ENCODE measurements at regions not wholly inside any gene's neighbourhood (a gene's known extent, or its start where the extent isn't known, plus 50 kb on each side); places are given as distances from the start of the nearest gene placed in this dataset.
"Not testable (repeated sequence)": the region's sequence is repeated elsewhere in the genome, so short reads cannot be mapped to it uniquely, and the experiment has no call there.

DNA sequence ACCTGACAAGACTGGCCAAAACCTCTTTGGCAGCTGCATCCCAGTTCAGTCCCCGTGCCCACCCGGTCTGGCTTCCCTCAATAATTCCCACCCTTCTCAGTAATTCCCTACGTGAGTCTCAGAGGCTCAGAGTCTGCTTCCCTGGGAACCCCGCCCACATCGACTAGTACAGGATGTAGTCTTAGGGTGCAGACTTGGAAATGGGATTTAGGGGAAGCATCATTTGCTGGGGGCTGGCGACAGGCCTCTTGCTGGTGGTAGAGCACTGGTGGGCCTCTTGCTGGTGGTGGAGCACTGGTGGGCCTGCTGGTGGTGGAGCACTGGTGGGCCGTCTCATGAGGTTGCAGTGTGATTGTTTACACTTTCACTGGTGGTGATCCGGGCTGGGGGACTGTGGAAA lies 199.5 kb upstream of the B3GAT1 start:
- DNase-seq, result no peak

DNA sequence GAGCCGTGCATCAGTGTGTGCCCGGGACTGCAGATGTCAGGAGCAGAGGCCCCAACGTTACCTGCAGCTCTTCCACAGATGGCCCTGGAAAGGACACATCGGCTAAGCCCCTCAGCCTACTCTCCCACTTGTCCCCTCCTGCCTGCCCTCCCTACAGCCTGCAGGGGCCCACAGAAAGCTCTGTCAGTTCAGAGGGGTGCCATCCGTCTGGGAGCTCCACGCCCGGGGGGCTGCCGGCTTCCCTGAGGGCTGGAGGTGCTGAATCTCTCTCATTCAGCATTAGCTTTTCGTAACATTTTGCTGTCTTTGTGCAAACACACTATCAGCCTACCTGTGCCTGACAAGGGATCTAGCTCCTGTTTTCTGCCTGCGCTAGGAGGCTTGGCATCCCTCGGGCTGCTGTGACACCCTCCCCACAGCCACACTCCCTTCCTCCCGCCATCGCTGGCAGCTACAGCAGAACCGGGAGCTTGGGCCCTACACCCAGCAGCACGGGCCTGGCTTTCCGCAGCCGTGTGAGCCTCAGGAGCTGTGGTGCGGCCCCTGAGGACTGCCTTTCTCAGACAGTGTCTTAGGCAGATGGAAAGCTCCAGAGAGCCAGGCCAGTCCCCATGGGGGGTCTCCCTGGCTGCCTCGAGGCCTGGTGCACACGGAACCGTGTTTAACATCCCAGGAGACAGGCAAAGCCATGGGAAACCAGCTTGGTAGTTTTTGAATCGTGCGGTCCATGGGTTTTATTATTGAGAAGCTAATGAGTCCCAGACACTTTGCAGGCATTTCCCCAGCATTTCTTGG lies 198.3 kb upstream of the B3GAT1 start:
- no peak for DNase-seq

DNA sequence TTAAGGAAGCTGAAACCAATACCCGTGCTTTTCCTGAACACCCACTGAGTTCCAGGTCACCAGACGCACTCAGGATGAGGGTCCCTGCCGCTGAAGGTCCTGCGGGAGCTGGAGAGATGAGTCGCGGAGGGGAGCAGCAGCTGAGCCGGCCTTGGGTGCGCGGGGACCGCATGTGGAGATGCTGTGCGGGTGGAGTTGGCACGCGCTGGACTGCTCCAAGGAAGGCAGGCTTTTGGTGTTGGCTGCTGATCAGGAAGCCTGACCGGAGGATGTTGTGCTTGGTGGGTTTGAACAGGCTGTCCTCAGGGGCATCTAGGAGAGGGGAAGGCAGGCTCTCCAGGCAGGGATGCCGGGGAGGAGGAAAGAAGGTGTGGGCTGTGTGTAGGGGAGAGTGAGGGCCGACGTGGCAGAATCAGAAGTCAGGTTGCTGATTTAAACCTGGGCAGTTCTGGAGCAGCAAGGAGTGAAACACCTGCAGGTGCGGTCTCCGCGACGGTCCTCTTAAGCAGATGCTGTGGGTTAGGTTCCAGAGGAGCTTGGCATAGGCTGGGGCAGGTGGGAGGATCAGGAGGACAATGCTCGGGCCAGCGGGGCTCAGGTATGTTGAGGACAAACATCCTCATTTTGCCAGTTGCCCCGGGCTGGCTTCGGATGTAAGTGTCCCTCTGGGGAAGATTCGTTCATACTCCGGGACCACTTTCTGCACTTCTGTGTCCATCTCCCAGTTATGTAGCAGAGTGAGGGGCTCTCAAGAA lies 197.5 kb upstream of the B3GAT1 start:
- no peak for DNase-seq

DNA sequence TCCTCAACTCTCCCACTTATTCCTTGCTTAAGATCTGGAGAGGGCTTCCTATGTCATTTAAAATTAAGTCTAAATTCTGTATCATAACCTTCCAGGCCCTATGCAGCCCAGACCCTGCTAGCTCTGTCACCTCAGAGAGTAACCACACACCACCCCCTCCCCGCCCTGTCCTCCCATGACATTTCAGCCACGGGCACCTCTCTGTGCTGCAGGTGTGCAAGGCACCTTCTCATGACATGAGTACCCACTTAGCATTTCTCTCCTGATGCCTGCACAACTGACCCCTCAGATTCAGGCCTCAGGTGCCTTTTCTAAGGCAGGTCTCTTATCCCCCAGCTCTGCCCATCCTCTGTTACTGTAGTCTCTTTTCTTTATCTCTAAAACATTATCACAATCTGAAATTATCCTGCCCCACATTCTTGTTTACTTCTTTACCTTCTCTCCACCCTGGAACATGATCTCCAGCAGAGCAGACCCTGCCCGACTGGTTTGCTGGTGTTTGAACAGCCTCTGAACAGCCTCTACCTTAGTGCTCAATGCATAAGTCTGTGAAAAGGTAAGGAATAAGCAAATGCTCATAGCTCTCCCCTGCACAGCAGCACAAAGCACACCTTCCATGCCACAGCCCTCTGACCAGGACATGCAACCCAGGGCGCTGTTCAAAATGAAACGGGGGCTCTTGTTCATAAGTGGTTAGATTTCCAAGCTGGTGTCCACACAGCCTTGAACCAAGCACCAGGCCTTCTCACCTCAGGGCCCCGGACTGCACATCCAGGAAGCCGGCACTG lies 196.1 kb upstream of the B3GAT1 start:
- DNase-seq, result no peak

DNA sequence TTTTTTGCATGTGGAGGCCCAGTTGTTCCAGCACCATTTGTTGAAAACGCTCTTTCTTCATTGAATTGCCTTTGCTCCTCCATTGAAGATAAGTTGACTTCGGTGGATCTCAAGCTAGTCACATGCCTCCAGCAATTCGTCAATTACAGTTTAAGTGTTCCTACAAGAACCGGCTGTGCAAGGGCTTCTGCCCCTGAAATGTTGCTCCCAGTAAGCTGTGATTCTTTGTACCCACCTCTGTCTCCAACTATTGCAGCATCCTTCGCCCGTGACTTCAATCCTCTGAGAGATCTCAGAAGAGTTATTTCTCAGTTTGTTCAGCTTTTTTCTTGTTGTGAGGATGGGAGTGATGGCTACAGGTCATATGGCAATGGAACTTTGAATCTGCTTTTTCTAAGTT lies 194.2 kb upstream of the B3GAT1 start:
- no peak for DNase-seq

DNA sequence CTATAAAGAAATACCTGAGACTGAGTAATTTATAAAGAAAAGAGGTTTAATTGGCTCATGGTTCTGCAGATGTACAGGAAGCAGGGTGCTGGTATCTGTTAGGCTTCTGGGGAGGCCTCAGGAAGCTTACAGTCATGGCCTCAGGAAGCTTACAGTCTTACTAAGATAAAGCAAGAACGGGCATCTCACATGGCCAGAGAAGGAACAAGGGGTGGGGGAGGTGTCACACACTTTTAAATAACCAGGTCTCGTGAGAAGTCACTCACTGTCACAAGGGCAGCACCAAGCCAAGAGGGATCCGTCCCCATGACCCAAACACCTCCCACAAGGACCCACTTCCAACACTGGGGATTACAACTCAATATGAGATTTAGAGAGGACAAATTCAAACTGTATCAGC lies 192.8 kb upstream of the B3GAT1 start:
- no peak for DNase-seq

DNA sequence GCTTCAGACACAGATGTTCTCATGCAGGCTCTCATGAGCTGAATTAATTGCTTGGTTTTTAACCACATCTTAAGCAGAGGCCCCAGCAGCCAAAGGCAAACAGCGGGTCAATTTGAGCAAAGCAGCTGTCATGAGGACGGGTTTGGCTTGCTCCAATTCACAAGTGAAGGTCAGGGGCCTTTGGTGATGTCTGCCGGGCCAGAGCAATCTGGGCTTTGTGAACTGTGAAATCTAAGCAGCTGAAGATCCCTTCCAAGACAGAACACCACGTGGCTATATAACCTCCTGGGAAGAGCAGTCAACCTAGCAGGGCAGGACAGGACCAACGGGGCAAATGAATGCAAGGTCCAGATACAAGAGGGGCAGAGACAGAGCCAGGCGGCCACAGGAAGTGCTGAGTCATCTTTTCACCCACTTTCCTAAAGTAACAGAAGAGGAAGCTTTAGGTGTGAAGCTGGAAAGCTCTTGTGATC lies 187.3 kb upstream of the B3GAT1 start:
- DNase-seq, result no peak

DNA sequence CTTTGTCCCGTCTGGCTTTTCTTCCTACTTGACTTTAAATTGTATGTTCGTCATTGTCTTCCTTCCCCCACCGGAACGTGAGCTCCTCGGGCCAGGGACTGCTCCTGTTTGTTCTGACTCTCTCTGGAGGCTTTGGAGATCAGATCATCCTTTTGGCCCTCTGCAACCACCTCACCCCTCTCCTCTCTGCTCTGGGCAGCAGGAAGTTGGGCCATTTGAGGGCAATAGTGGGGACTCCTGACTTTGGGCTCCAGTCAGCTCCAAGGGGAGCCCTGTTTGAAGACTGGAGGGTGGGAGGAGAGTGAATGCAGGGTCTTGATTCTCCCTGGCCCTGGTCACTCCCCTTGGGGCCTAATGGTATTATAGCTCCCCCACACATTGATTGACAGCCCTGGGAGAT lies 186.3 kb upstream of the B3GAT1 start:
- DNase-seq, result no peak

DNA sequence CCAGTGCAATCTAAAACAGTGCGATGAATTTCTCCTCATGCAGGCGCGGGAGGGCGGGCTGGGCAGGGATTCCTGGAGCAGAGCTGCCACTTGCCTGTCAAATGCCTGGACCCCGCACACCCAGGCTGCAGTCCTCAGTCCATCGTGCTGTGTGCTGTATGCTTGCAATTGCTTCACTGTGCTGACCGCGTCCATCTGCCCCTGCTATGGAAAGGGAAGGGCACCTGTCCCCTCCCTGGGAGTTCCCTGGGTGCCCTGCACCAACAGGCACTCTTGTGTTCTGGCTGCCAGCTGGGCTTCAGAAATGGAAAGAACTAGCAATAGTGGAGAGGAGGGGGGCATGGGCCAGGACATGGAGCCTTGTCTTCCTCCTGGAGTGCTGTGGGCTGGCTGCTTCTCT lies 185.4 kb upstream of the B3GAT1 start:
- no peak for DNase-seq

DNA sequence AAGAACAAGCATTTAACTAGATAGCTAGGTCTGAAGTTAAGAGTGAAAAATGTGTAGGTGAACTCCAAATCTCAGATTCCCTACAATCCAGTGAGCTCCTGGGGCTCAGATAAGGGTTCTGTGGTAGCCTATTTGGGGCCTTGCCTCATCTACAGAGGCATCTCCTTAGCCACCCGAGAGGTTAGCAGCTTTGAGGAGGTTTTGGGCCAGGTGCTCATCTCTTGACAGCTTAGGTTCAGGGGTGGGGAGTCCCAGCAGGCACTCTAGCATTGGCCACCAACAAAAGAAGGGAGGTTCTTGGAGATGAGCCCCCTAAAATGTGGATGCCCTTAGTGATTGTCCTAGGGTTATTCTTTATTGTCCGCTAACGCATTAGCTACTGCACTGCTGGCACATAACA lies 184.4 kb upstream of the B3GAT1 start:
- DNase-seq, result no peak

DNA sequence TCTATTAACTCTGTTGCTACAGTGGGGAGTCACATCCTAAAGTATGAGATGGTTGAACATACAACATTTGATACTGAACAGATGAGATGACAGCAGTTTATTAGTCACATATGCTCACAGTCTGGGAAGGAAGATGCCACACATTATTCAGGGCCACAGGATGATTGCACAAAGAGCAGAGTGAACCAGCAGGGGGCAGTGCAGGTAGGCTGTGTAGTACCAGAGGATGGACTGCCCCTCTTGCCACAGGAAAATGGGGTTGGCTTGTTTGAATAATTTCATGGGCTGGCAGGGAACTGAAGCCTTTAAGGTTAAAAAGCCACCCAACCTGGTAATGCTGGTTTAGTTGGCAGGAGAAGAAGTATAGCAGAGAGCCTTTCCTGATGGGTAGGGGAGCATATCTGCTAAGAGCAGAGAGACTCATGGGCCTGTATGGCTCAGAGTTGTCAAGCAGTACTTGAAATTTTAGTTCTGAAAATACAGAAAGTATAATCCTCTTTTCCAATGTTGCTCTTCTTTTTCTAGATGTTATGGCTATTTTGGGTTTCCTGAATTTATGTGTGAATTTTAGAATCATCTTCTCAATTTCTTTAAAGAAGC lies 180.4 kb upstream of the B3GAT1 start:
- no peak for DNase-seq

DNA sequence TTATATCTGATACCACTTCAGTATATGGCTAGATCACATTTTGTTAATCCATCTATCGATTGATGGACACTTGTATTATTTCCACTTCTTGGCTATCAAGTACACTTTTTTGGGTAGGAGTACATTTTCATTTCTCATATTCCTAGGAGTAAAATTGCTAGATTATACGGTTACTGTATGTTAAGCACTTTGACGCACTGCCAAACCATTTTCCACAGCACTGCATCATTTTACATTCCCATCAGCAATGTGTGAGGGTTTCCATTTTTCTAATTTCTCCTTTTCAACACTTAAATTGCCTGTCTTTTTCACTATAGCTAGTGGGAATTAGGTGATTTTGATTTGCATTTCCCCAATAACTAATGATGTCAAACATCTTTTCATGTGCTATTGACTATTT lies 179.3 kb upstream of the B3GAT1 start:
- no peak for DNase-seq

DNA sequence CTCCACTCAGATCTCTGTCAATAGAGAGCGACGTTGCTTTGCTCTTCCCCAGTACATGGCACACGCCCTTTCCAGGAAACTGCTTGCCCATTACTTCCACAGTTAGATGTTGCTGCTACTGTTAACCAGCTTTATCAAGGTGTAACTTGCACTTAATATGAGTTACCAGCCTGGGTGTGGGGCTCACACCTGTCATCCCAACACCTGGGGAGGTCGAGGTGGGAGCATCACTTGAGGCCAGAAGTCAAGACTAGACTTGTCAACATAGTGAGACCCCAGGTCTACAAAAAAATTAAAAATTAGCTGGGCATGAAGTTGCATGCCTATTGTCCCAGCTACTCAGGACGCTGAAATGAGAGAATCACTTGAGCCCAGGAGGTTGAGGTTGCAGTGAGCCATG lies 177.1 kb upstream of the B3GAT1 start:
- DNase-seq, result no peak

DNA sequence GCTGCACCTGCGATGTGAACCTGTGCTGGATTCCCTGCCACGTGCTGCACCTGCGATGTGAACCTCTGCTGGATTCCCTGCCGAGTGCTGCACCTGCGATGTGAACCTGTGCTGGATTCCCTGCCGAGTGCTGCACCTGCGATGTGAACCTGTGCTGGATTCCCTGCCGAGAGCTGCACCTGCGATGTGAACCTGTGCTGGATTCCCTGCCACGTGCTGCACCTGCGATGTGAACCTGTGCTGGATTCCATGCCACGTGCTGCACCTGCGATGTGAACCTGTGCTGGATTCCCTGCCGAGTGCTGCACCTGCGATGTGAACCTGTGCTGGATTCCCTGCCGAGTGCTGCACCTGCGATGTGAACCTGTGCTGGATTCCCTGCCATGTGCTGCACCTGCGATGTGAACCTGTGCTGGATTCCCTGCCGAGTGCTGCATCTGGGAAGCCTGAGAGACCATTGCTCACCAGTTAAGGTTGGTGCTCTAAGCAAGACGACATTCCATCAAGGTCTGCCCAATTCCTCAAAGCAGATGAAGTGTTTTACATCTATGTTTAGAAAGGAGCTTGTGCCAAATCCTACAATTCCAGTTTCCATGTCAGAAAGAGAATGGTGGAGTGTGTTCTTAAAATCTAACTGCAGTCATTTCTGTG lies 176.5 kb upstream of the B3GAT1 start:
- not testable (repeated sequence) for DNase-seq

DNA sequence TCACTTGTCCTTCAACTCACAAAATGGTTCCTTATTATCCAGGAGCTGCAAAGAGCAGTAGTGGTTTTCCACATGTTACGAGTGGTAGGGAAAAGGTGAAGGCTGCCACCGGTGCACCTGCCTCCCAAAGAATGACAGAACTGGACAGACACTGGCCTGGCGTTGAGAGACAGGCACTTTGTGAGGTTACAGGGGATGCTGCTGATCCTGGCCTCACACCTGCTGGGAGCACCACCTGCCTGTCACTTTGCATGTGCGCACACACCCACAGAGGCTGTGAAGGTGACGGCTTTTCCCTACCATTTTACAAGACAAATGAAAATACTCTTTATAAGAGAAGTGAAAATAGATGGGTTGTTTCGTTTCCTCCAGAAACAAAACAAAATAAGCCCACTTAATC lies 175.3 kb upstream of the B3GAT1 start:
- no peak for DNase-seq

DNA sequence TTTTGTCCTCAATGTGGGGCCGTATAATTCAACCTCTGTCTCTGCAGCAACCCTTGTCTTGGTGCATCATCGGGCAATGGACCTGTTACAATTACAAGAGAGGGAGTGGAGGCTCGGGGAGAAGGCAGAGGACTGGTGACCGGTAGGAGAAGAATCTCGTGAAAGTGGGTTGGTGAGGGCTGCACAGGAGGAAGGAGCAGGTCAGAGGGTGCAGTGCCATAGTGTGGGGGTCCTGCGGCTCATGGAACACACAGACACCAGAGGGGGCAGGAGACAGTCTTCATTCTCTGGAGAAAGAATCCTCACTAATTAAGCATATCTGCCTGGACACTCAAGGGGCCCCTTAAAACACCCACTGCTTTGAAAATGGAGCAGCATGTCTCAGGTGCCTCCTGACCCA lies 174.7 kb upstream of the B3GAT1 start:
- no peak for DNase-seq

DNA sequence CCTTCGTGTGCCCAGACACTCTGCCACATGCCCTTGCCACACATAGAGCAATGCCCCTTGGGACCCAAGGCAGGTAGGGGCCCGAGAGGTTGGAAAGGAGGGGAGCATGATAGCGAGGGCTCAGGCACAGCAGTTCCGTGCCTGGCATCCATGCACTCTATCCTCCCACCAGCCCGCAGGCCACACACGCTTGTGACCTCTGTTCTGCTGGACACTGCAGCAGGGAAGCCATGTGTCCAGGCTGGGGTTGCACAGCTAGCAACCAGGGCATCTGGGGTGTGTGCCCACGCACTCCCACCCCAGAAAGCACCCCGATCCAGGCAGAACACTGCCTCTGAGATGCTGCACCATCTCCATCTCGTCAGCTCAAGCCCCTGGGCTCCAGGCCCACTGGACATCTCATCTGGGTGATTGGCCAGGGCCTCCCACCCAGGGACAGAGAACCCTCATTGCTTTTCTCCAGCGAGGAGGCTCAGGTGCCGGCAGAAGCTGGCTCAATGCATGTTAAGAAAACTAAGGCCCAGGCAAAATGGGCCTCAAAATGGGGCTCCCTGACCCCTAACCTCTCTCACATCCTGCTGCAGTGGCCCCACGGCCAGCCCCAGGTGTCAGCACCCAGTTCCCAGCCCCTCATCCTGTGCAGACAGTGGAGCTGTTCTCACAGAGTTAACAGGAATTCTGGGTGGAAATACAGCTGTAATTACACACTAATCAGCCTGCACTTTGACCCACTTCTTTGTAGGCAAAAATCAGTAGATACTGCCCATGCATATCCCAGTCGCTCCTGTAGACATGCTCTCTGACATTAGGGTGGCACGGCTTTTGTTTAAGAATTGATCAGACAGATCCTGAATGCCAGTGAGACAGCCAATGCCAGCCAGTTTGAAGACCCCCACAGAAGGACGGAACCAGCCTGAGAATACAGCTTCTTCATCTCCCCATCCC lies 173.9 kb upstream of the B3GAT1 start:
- no peak for DNase-seq

DNA sequence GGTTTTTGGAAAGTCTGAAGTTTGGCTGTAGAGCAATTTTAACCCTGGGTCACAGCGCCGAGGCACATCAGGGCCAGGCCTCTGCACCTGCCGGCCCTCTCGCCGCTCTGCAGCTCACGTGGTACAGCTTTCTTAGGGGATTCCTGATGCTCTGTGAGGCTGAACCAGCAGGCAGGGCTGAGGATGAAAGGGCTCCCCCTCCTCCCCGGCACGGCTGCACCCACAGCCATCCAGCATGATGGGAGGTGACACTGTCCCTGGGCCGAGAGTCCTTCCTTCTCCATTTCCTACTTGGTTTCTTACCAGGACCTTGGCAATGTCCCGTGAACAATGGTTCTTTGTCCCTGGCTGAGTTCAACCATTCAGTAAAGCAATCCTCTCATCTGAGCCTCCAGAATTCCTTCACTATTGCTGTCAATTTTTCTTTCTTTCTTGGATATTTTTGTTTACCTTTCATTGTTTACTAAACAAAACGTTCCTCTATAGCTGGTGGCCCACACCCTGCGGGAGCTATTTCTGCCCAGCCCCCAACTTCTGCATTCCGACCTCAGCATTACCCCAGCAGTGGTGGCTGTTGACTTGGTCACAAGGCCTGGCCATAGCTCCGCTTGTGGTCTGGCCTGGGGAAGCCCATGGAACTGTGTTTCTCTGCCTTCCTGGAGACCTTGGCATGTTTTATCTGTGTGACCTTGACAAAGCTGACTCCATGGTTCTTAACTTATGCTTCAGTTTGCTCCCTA lies 172.8 kb upstream of the B3GAT1 start:
- DNase-seq, result no peak

DNA sequence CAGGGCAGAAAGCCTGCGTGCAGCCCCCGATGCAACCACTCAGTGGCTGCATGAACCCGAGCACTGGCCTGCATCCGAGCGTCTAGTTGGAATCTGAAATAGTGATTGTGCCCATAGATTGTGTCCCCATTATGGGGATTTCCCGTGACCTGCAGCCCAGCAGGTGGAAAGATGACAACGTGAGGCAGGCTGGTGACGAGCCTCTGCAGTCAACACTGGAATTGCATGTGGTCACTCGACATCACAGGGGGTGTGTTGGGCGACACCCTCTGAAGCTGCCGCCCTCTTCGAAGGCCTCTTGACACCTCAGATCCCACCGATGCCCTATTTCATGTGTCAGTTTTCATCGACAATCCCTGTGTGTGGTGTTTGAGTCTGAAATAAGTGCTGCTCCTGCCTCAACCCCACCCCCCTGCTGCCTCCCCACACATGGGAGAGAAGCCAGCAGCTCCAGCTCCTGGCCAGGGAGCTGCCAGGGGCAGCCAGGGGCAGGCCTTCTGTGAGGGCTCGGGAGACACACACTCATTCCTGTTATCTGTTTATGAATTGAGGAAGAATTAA lies 172.0 kb upstream of the B3GAT1 start:
- no peak for DNase-seq

DNA sequence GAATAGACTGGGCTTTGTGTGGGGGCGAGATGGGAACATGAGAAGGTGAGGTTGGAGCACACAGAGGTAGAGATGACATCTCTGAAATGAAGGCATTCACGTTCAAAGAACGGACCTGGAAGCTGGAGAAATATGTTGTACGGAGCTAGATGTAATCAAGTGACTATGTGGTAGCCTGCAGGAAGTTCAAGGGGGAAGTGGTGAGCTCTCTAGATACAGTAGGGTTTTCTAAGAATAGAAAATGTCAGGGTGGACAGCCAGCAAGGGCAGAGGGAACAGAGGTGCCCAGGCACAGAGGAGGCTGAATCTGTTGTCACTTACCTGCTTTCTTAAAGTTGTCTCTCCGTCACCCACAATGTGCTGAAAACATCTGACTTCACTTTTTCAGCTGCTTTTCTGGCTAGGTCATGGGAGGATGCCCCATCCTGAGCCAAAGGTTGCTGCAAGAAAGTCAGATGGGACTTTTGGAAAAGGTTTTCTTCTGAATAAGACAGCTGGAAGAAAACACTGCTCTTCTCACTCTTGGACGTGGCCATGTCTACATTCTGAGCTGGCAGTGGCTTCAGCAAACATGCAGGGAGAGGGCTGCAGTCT lies 171.5 kb upstream of the B3GAT1 start:
- no peak for DNase-seq

Data from midbrain (tissue), 1 donor.